ENCODE measurements at regions not wholly inside any gene's neighbourhood (a gene's known extent, or its start where the extent isn't known, plus 50 kb on each side); places are given as distances from the start of the nearest gene placed in this dataset.
"Not testable (repeated sequence)": the region's sequence is repeated elsewhere in the genome, so short reads cannot be mapped to it uniquely, and the experiment has no call there.

- DNase-seq (ENCODE audit: low spot score) = no peak
- Histone ChIP-seq H3K36me3 (no peaks in the 10 kb centered on the region), H3K4me1 (replicated peaks) (no peaks in the 10 kb centered on the region), H3K27ac (no peak overlapping the region), H3K4me3 (no peak overlapping the region), H3K27me3 (replicated peaks; ENCODE audit: insufficient read depth) (no peaks in the 10 kb centered on the region), H3K9me3 (no peaks in the 10 kb centered on the region)
- WGBS = 78% methylated on average over 3 of the region's 3 CpGs
- TF ChIP-seq, protein P1, sequence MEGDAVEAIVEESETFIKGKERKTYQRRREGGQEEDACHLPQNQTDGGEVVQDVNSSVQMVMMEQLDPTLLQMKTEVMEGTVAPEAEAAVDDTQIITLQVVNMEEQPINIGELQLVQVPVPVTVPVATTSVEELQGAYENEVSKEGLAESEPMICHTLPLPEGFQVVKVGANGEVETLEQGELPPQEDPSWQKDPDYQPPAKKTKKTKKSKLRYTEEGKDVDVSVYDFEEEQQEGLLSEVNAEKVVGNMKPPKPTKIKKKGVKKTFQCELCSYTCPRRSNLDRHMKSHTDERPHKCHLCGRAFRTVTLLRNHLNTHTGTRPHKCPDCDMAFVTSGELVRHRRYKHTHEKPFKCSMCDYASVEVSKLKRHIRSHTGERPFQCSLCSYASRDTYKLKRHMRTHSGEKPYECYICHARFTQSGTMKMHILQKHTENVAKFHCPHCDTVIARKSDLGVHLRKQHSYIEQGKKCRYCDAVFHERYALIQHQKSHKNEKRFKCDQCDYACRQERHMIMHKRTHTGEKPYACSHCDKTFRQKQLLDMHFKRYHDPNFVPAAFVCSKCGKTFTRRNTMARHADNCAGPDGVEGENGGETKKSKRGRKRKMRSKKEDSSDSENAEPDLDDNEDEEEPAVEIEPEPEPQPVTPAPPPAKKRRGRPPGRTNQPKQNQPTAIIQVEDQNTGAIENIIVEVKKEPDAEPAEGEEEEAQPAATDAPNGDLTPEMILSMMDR (IDR thresholded peaks at IDR 0.05) = no peak
- TF ChIP-seq POLR2AphosphoS5 (IDR thresholded peaks at IDR 0.05) (no peak), POLR2A (IDR thresholded peaks at IDR 0.05) (no peak)
- intact Hi-C loops (cut with DNase I) = no loop called here
Observed at GRCh38 chr9:29078063-29078666, 1504.9 kb upstream of the C9orf72 start.

DNA sequence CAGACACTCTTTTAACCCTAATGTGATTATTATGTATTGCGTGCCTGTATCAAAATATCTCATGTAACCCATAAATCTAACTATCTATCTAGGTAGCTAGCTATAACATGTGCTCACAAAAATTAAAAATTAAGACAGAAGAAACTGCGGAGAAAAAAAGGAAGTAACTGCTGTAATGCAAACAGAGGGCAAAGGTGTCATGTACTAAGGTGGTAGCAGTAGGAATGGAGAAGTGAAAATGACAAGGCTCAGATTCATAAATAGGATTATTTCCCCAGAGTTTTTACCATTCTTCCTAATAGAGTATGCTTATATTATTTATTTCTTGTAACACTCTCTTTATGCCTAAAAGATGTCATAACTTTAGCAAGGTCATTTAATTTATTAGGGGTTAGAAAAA lies 1527.5 kb upstream of the C9orf72 start:
- 0% methylated on average over 2 of the region's 2 CpGs for WGBS
- TF ChIP-seq POLR2AphosphoS5 (IDR thresholded peaks at IDR 0.05) = no peak
- TF ChIP-seq, protein P1 (IDR thresholded peaks at IDR 0.05) = no peak
- no peak for TF ChIP-seq POLR2A (IDR thresholded peaks at IDR 0.05)
- intact Hi-C loops (cut with DNase I) = no loop called here
- Histone ChIP-seq H3K27ac (no peak overlapping the region), H3K4me1 (replicated peaks) (no peaks in the 10 kb centered on the region), H3K9me3 (no peaks in the 10 kb centered on the region), H3K36me3 (no peaks in the 10 kb centered on the region), H3K4me3 (no peak overlapping the region), H3K27me3 (replicated peaks; ENCODE audit: insufficient read depth) (no peaks in the 10 kb centered on the region)
- DNase-seq (ENCODE audit: low spot score) = no peak

DNA sequence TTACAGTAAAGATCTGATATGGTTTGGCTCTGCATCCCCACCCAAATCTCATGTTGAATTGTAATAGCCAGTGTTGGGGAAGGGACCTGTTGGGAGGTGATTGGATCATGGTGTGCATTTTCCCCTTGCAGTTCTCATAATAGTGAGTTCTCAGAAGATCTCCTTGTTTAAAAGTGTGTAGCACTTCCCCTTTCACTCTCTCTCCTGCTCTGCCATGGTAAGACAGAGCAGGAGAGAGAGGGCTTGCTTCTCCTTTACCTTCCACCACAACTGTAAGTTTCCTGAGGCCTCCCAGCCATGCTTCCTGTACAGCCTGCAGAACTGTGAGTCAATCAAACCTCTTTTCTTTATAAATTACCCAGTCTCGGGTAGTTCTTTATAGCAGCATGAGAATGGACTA lies 1530.9 kb upstream of the C9orf72 start:
- H3K27me3 ChIP-seq (replicated peaks; ENCODE audit: insufficient read depth); intact Hi-C loops (cut with DNase I); H3K36me3 ChIP-seq; DNase-seq (ENCODE audit: low spot score); H3K27ac ChIP-seq; H3K9me3 ChIP-seq; H3K4me3 ChIP-seq; H3K4me1 ChIP-seq (replicated peaks): not testable (repeated sequence)
- 50% methylated on average over 1 of the region's 1 CpG for WGBS

- DNase-seq (ENCODE audit: low spot score) = peak; percentile 3
- intact Hi-C loops (cut with DNase I) = no loop called here
- H3K27ac ChIP-seq = no peak overlapping the region
- TF ChIP-seq POLR2AphosphoS5 (IDR thresholded peaks at IDR 0.05) (no peak), POLR2A (IDR thresholded peaks at IDR 0.05) (no peak)
- TF ChIP-seq, protein P1 (IDR thresholded peaks at IDR 0.05) = no peak
- H3K27me3 ChIP-seq (replicated peaks; ENCODE audit: insufficient read depth) = no peaks in the 10 kb centered on the region
- no peak overlapping the region for H3K4me3 ChIP-seq
- WGBS = 64% methylated on average over 6 of the region's 6 CpGs
- H3K4me1 ChIP-seq (replicated peaks) = no peaks in the 10 kb centered on the region
- H3K36me3 ChIP-seq = no peaks in the 10 kb centered on the region
- no peaks in the 10 kb centered on the region for H3K9me3 ChIP-seq
Observed at GRCh38 chr9:29118555-29118954, 1545.3 kb upstream of the C9orf72 start.

DNA sequence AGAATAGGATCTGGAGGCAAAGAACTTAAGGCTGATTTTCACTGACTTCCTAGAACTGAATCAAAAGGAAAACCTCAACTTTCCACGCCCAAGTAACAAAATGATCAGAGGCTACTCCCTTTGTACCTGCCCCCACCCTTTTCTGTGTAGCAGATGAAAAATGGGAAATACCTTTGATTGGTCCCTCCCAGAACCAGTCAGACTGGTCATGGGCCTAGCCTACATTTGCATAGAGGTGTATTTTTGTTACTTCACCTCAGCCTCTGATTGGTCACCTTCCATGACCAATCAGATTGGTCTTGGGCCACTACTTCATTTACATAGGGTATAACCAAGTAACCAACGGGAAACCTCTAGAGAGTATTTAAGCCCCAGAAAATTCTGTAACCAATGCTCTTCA lies 1553.5 kb upstream of the C9orf72 start:
- intact Hi-C loops (cut with DNase I) = no loop called here
- H3K4me1 ChIP-seq (replicated peaks) = no peaks in the 10 kb centered on the region
- H3K27ac ChIP-seq = no peak overlapping the region
- 96% methylated on average over 2 of the region's 2 CpGs for WGBS
- H3K27me3 ChIP-seq (replicated peaks; ENCODE audit: insufficient read depth) = no peaks in the 10 kb centered on the region
- TF ChIP-seq, protein P1 (IDR thresholded peaks at IDR 0.05) = no peak
- no peak for TF ChIP-seq POLR2A (IDR thresholded peaks at IDR 0.05)
- TF ChIP-seq POLR2AphosphoS5 (IDR thresholded peaks at IDR 0.05) = no peak
- H3K9me3 ChIP-seq = no peaks in the 10 kb centered on the region
- DNase-seq (ENCODE audit: low spot score) = no peak
- H3K36me3 ChIP-seq = no peaks in the 10 kb centered on the region
- no peak overlapping the region for H3K4me3 ChIP-seq

Data from prostate gland (tissue), 2 donors.